ENCODE measurements at regions not wholly inside any gene's neighbourhood (a gene's known extent, or its start where the extent isn't known, plus 50 kb on each side); places are given as distances from the start of the nearest gene placed in this dataset.

- Mint-ChIP-seq H3K36me3 (ENCODE audit: low read depth) (no peaks in the 10 kb centered on the region), H3K27me3 (ENCODE audit: low read depth) (no peaks in the 10 kb centered on the region), H3K4me3 (no peak overlapping the region), H3K9me3 (peaks cover 4% of the 10 kb centered on the region), H3K27ac (no peak overlapping the region), H3K4me1 (peaks cover 13% of the 10 kb centered on the region)
- TF ChIP-seq, protein P1, sequence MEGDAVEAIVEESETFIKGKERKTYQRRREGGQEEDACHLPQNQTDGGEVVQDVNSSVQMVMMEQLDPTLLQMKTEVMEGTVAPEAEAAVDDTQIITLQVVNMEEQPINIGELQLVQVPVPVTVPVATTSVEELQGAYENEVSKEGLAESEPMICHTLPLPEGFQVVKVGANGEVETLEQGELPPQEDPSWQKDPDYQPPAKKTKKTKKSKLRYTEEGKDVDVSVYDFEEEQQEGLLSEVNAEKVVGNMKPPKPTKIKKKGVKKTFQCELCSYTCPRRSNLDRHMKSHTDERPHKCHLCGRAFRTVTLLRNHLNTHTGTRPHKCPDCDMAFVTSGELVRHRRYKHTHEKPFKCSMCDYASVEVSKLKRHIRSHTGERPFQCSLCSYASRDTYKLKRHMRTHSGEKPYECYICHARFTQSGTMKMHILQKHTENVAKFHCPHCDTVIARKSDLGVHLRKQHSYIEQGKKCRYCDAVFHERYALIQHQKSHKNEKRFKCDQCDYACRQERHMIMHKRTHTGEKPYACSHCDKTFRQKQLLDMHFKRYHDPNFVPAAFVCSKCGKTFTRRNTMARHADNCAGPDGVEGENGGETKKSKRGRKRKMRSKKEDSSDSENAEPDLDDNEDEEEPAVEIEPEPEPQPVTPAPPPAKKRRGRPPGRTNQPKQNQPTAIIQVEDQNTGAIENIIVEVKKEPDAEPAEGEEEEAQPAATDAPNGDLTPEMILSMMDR (IDR thresholded peaks at IDR 0.05; ENCODE audit: unreplicated experiment in 3 of 3) = no peak
Measured at GRCh38 chr7:51645702-51646298, 329.2 kb upstream of the COBL start.

DNA sequence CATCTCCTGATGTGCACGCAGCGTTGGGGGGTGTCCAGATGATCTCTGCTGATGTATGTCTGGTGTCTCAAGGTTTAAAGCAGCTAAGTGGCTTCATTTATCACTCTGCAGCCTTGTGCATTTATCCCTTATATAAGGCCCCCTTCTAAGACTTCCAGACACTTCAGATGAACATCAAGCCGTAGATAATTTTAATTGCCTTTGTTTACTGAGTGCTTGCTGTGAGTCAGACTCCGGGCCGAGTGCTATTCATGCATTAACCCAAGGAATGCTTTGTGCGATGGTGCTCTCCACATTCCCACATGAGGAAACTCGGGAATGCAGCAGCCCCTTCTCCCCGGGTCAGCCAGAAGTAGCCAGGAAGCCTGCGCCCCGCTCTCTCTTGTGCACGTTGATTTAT, 328.6 kb upstream of the COBL start:
- Mint-ChIP-seq H3K27me3 (ENCODE audit: low read depth) (no peaks in the 10 kb centered on the region), H3K9me3 (peaks cover 4% of the 10 kb centered on the region), H3K4me3 (no peak overlapping the region), H3K4me1 (peaks cover 13% of the 10 kb centered on the region), H3K27ac (no peak overlapping the region), H3K36me3 (ENCODE audit: low read depth) (no peaks in the 10 kb centered on the region)
- TF ChIP-seq, protein P1 (IDR thresholded peaks at IDR 0.05; ENCODE audit: unreplicated experiment in 3 of 3) = no peak

- Mint-ChIP-seq H3K9me3 (peaks cover 4% of the 10 kb centered on the region), H3K27me3 (ENCODE audit: low read depth) (peaks cover 2% of the 10 kb centered on the region), H3K36me3 (ENCODE audit: low read depth) (no peaks in the 10 kb centered on the region), H3K4me3 (no peak overlapping the region), H3K27ac (no peak overlapping the region), H3K4me1 (peaks cover 13% of the 10 kb centered on the region)
- TF ChIP-seq, protein P1 (IDR thresholded peaks at IDR 0.05; ENCODE audit: unreplicated experiment in 3 of 3) = no peak
Measured at GRCh38 chr7:51644216-51644615, 327.6 kb upstream of the COBL start.

DNA sequence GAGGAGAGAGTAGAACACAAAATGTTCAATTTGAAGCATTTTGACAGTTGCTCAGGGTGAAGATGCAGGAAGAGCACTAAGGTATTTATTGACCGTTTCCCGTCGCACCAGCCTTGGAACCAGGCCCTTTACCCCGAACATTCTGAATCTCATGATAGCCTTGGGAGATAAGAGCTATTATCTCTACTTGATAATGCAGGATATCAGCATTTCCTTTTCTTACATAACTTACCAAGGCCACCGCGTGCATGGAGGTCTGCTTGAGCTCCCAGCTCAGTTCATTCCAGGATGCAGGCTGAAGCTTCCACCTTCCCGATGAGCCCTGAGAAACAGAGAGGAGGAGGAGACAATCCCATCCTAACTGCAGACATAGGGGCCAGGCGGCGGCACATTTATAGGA, 324.2 kb upstream of the COBL start:
- no peak overlapping the region for H3K4me3 Mint-ChIP-seq
- TF ChIP-seq, protein P1 (IDR thresholded peaks at IDR 0.05; ENCODE audit: unreplicated experiment in 3 of 3) = no peak
- no peaks in the 10 kb centered on the region for H3K36me3 Mint-ChIP-seq (ENCODE audit: low read depth)
- H3K27me3 Mint-ChIP-seq (ENCODE audit: low read depth) = peaks cover 4% of the 10 kb centered on the region
- peaks cover under 1% of the 10 kb centered on the region for H3K9me3 Mint-ChIP-seq
- no peak overlapping the region for H3K27ac Mint-ChIP-seq
- H3K4me1 Mint-ChIP-seq = peaks cover 2% of the 10 kb centered on the region

DNA sequence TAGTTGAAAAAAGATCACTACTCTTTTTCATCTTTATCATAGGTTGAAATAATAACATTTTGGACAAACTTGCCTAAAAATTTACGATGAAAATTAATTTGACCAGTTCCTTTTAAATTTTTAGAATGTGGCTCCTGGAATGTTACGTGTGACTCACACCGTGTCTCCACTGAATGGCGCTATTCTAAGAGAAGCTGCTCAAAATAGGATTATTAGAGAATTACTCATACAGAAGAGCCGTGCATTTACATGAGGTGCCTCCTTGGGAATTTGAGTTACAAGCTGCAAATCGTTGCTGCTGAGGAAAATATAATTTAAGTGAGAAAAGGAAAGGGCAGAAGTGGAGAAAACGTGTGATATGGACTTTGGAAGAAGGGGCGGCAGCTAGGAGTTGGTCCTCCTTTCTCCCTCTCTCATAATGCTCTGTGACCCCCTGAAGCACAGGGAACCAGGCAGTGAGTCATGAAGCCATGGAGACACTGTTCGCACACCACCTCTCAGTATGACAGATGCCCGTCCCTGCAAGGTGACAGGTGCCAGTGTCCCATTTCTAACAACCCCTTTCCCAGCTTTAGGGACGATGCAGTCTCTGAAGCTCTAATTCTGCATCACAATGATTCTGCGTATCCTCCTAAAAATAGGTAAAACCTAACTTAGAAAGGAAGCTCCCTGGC, 323.2 kb upstream of the COBL start:
- Mint-ChIP-seq H3K4me1 (no peaks in the 10 kb centered on the region), H3K36me3 (ENCODE audit: low read depth) (no peaks in the 10 kb centered on the region), H3K27ac (no peak overlapping the region), H3K9me3 (no peaks in the 10 kb centered on the region), H3K4me3 (no peak overlapping the region), H3K27me3 (ENCODE audit: low read depth) (peaks cover 4% of the 10 kb centered on the region)
- TF ChIP-seq, protein P1 (IDR thresholded peaks at IDR 0.05; ENCODE audit: unreplicated experiment in 3 of 3) = no peak

DNA sequence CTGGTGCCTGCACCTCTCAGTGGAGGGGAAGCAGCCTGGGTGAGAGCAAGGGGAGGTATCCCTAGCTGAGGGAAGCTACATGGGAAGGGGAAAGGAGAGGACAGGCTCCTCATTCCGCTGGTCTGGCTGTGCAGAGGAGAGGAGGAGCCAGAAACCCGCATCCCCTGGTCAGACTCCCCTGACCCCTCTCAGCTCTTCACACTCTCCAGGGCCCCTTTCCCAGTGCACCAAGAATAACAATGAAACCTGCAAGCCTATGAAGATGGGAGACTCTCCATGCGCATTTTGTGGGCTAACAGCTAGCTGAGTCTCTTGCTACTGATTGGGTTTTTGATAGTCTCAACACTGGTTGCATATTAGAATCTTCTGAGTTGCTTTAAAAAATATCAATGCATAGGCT, 319.9 kb upstream of the COBL start:
- no peak overlapping the region for H3K4me3 Mint-ChIP-seq
- H3K27ac Mint-ChIP-seq = no peak overlapping the region
- H3K9me3 Mint-ChIP-seq = no peaks in the 10 kb centered on the region
- H3K27me3 Mint-ChIP-seq (ENCODE audit: low read depth) = peaks cover 4% of the 10 kb centered on the region
- no peaks in the 10 kb centered on the region for H3K36me3 Mint-ChIP-seq (ENCODE audit: low read depth)
- no peaks in the 10 kb centered on the region for H3K4me1 Mint-ChIP-seq
- TF ChIP-seq, protein P1 (IDR thresholded peaks at IDR 0.05; ENCODE audit: unreplicated experiment in 3 of 3) = no peak
